Neutrophil (primary cell): ENCODE measurements at regions not wholly inside any gene's neighbourhood (a gene's known extent, or its start where the extent isn't known, plus 50 kb on each side); places are given as distances from the start of the nearest gene placed in this dataset.

Source experiments
- H3K27ac ChIP-seq: fragments of 200-600 bp; sonication (generic); 2 replicates; pipeline ENCODE4 v1.5.1; 2016; ENCODE audit warnings: mild to moderate bottlenecking, moderate library complexity
- H3K27me3 ChIP-seq: fragments of 200-600 bp; sonication (generic); 2 replicates; pipeline ENCODE4 v1.6.0; 2016; ENCODE audit warnings: mild to moderate bottlenecking
- H3K36me3 ChIP-seq: fragments of 200-600 bp; sonication (generic); 2 replicates; pipeline ENCODE4 v1.5.1; 2017
- H3K4me1 ChIP-seq, 2 experiments: fragments of 200-600 bp in 1 of 2; sonication (generic) in 1 of 2; 1 replicate in 1 of 2; 2 replicates in 1 of 2; pipeline versions ENCODE4 v1.5.1 to v1.6.1; 2013 to 2016; ENCODE audit warnings: low read depth in 1 of 2, low read length in 1 of 2, mild to moderate bottlenecking in 1 of 2, moderate library complexity in 1 of 2; ENCODE audit not compliant: control insufficient read depth in 1 of 2, insufficient read depth in 1 of 2
- H3K4me3 ChIP-seq, 2 experiments: fragments of 200-600 bp in 1 of 2; sonication (generic) in 1 of 2; 1 replicate in 1 of 2; 2 replicates in 1 of 2; pipeline ENCODE4 v1.5.1; 2013 to 2016; ENCODE audit warnings: low read depth in 1 of 2, low read length in 1 of 2, mild to moderate bottlenecking in 1 of 2, moderate library complexity in 1 of 2
- H3K9me3 ChIP-seq: fragments of 200-600 bp; sonication (generic); 2 replicates; pipeline ENCODE4 v1.5.1; 2016
- TF ChIP-seq, protein P1 (sequence below): fragments of 200-600 bp; sonication (generic); IDR thresholded peaks from 2 replicates; pipeline ENCODE4 v1.5.1; 2016; ENCODE audit warnings: antibody characterized with exemption

DNA sequence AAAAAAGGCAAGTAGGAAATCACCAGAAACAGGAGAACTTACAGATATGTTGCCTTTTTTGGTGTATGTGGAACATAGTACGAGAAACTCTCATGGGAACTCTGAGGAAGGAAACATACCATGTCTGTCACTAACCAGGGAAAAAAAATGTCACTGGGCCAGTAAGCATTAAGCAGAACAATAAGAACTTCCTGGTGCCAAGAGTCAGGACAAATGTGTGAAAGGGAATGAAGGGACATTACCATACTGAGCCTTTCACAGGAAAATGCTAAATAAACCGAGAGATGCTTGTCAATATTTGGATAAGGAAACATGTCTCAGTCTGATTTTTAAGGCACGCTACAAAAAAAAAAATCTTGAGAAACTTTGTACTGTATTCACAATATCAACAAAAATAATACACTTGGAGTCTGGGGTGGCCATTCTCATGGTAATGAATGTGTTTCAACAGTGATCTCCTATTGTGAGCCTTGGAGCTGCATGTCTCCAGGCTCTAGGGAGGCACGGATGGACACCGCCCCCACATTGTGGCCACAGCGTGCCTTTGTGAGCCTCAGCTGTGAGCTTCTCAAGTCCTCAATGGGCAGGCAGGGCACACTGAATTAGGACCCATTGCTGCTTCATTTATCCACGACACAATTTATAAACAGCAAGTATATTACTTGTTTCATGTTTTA is 113.0 kb upstream of the ARGLU1 start:
- no peaks in the 10 kb centered on the region for H3K4me1 ChIP-seq
- TF ChIP-seq, protein P1, sequence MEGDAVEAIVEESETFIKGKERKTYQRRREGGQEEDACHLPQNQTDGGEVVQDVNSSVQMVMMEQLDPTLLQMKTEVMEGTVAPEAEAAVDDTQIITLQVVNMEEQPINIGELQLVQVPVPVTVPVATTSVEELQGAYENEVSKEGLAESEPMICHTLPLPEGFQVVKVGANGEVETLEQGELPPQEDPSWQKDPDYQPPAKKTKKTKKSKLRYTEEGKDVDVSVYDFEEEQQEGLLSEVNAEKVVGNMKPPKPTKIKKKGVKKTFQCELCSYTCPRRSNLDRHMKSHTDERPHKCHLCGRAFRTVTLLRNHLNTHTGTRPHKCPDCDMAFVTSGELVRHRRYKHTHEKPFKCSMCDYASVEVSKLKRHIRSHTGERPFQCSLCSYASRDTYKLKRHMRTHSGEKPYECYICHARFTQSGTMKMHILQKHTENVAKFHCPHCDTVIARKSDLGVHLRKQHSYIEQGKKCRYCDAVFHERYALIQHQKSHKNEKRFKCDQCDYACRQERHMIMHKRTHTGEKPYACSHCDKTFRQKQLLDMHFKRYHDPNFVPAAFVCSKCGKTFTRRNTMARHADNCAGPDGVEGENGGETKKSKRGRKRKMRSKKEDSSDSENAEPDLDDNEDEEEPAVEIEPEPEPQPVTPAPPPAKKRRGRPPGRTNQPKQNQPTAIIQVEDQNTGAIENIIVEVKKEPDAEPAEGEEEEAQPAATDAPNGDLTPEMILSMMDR = no peak
- no peaks in the 10 kb centered on the region for H3K36me3 ChIP-seq

GRCh38 chr13:106678646-106679418 is 110.9 kb upstream of the ARGLU1 start:
- H3K27me3 ChIP-seq = no peaks in the 10 kb centered on the region
- no peak overlapping the region for H3K4me3 ChIP-seq

More for the DNA sequence above, 113.0 kb upstream of the ARGLU1 start:
- Histone ChIP-seq H3K27me3 (no peaks in the 10 kb centered on the region), H3K27ac (no peak overlapping the region), H3K9me3 (no peaks in the 10 kb centered on the region), H3K4me3 (no peak overlapping the region)

GRCh38 chr13:106675311-106675710 is 107.4 kb upstream of the ARGLU1 start:
- Histone ChIP-seq H3K27ac (no peak overlapping the region), H3K36me3 (no peaks in the 10 kb centered on the region), H3K4me3 (no peak overlapping the region), H3K27me3 (no peaks in the 10 kb centered on the region), H3K4me1 (no peaks in the 10 kb centered on the region), H3K9me3 (no peaks in the 10 kb centered on the region)
- TF ChIP-seq, protein P1 = no peak

More at GRCh38 chr13:106678646-106679418, 110.9 kb upstream of the ARGLU1 start:
- H3K9me3 ChIP-seq = no peaks in the 10 kb centered on the region
- H3K27ac ChIP-seq = no peak overlapping the region
- TF ChIP-seq, protein P1 = no peak
- H3K36me3 ChIP-seq = no peaks in the 10 kb centered on the region
- no peaks in the 10 kb centered on the region for H3K4me1 ChIP-seq

DNA sequence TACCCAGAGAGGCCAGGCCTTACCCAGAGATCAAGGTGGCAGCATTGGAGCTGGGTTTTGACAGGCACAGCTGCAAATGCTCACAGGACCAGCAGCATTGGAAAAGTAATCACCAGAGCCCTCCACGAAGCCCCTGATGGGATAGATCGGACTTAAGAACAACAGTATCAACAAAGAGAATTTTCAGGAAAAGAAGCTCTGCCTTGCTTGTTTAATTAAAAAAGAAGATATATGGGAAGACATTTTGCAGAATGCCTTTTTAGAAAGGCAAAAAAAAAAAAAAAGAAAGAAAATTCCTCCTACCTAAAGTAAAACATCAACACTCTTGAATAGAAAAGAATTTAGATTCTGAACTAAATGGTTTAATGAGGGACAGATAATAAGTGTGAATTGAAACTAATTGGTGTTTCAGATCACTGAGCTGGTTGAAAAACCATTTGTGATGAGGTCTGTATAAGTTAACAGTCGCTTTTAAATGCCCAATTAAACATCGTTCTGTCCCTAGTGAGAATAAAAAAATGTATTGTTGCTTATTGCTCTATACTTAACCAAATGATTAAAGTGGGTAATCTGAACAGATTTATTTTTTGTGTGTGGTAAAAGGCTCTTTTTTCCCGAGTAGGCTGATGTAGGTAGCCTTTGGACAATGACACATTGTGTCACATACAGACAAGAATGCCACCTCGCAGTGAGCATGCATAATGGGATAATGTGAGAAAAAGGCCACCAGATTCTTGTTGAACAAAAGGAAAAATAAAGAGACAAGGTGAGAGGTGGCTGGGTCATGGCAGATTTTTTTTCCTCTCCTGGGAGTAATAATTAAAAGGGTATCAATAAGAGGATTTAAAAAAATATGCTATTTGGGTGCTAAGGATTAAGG is 93.0 kb upstream of the ARGLU1 start:
- Histone ChIP-seq H3K4me1 (no peaks in the 10 kb centered on the region), H3K27me3 (no peaks in the 10 kb centered on the region), H3K9me3 (no peaks in the 10 kb centered on the region), H3K4me3 (no peak overlapping the region), H3K36me3 (no peaks in the 10 kb centered on the region), H3K27ac (no peak overlapping the region)
- TF ChIP-seq, protein P1 = no peak

DNA sequence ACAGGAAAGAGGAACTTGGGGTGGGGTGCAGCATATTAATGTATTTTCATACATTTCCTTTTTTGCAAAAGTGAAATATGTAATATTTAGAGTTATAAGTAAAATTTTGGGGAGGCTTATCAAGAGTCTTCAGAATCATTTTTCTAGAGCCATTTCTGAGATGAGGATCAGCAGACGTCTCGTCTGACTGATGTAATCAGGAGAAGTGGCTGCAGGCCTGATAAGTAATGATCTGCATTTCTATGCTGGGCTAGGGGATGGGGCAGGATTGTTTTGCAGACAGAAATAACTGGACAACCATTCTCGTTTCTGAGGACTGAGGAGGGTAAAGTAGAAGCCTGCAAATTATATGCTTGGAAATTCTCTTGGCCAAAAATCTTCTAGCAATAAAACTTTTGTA is 89.2 kb upstream of the ARGLU1 start:
- no peaks in the 10 kb centered on the region for H3K36me3 ChIP-seq
- H3K4me1 ChIP-seq = no peaks in the 10 kb centered on the region
- no peak overlapping the region for H3K4me3 ChIP-seq
- TF ChIP-seq, protein P1 = no peak
- H3K27ac ChIP-seq = no peak overlapping the region
- no peaks in the 10 kb centered on the region for H3K9me3 ChIP-seq
- no peaks in the 10 kb centered on the region for H3K27me3 ChIP-seq
